Upper lobe of left lung (tissue), 4 donors: ENCODE measurements at regions not wholly inside any gene's neighbourhood (a gene's known extent, or its start where the extent isn't known, plus 50 kb on each side); places are given as distances from the start of the nearest gene placed in this dataset.

Experiments
- CTCF ChIP-seq, 6 experiments: fragments of 450-650 bp in 4 of 6; fragments of 200-600 bp in 2 of 6; sonication (generic) in 2 of 6; IDR thresholded peaks; one replicate each; pipeline ENCODE4 v1.5.1; 2016 to 2019; ENCODE audit warnings: antibody characterized with exemption in 6 of 6
- POLR2A ChIP-seq, 4 donors: fragments of 450-650 bp; IDR thresholded peaks; one replicate each; pipeline ENCODE4 v1.5.1; 2016 to 2017; ENCODE audit warnings: antibody characterized with exemption in 4 of 4, mild to moderate bottlenecking in 2 of 4
- POLR2AphosphoS5 ChIP-seq, 2 donors: sonication (generic); formaldehyde crosslinking; IDR thresholded peaks; one replicate each; pipeline ENCODE4 v1.5.1; 2017; ENCODE audit warnings: antibody characterized with exemption in 2 of 2

- TF ChIP-seq POLR2AphosphoS5 (IDR thresholded peaks at IDR 0.05) (no peak), CTCF (IDR thresholded peaks at IDR 0.05) (no peak), POLR2A (IDR thresholded peaks at IDR 0.05) (no peak)
Observed at GRCh38 chr2:171228826-171229225, 68.1 kb upstream of the TLK1 start.
